Naive thymus-derived CD8-positive, alpha-beta T cell (primary cell): ENCODE measurements at regions not wholly inside any gene's neighbourhood (a gene's known extent, or its start where the extent isn't known, plus 50 kb on each side); places are given as distances from the start of the nearest gene placed in this dataset.
"Not testable (repeated sequence)": the region's sequence is repeated elsewhere in the genome, so short reads cannot be mapped to it uniquely, and the experiment has no call there.

ENCODE experiments used
- ATAC-seq, 2 donors: fragments of 150-1000 bp; cut with Tn5 transposase in 1 of 2; sonication (Bioruptor Pico), chemical (Tn5 transposase) in 1 of 2; 1 replicate in 1 of 2; 2 replicates in 1 of 2; pipeline ENCODE4 v1.10.0; 2021; ENCODE audit warnings: mild to moderate bottlenecking in 2 of 2, moderate library complexity in 2 of 2
- POLR2A ChIA-PET: fragments of 350-600 bp; sonication (Branson Sonifier 250); formaldehyde crosslinking; loops from one replicate; lab custom pipeline; 2021; ENCODE audit warnings: antibody characterized with exemption; lab: Charles Lee
- DNase-seq, 10 donors: peaks; one replicate each; pipeline versions ENCODE4 v3.0.0 to v3.0.0-alpha.2; 2020 to 2022
- H3K27ac Mint-ChIP-seq, 10 donors: one replicate each; pipeline ENCODE4 v1.8.0; 2020 to 2022; ENCODE audit warnings: mild to moderate bottlenecking in 10 of 10, mixed read lengths in 10 of 10, moderate library complexity in 4 of 10, inconsistent platforms in 1 of 10
- H3K27me3 Mint-ChIP-seq, 5 donors: one replicate each; pipeline ENCODE4 v1.8.0; 2021 to 2022; ENCODE audit warnings: mixed read lengths in 5 of 5
- H3K36me3 Mint-ChIP-seq, 3 donors: one replicate each; pipeline ENCODE4 v1.8.0; 2020 to 2022; ENCODE audit warnings: mixed read lengths in 3 of 3, mild to moderate bottlenecking in 2 of 3, inconsistent platforms in 1 of 3
- H3K4me1 Mint-ChIP-seq, 4 donors: one replicate each; pipeline ENCODE4 v1.8.0; 2021 to 2022; ENCODE audit warnings: mixed read lengths in 4 of 4
- H3K4me3 Mint-ChIP-seq, 10 donors: one replicate each; pipeline ENCODE4 v1.8.0; 2020 to 2022; ENCODE audit warnings: mild to moderate bottlenecking in 10 of 10, mixed read lengths in 10 of 10, moderate library complexity in 6 of 10, inconsistent platforms in 1 of 10
- H3K9me3 Mint-ChIP-seq, 9 donors: one replicate each; pipeline ENCODE4 v1.8.0; 2020 to 2022; ENCODE audit warnings: mixed read lengths in 9 of 9, mild to moderate bottlenecking in 3 of 9, inconsistent platforms in 1 of 9, moderate library complexity in 1 of 9

DNA sequence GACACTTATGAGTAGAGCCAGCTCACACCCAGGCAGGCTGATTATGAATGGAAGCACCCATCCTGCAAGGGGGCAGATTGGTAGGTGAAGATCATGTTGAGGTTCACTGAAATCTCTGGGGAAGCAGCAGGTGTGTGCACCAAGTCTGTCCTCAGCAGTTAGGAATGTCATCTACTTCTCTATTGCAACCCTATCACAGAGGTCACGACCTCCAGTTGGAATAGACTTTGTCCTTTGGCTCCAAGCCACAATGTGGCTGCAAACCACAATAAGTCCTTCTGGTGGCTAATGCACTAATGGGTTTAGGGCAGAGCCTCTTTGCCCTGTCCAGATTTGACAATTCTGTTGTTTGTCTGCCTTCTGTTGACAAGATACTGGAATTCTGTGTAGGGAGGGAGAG is 1056.7 kb downstream of the PCDH19 start:
- no peak for DNase-seq
- no peak overlapping the region for H3K27ac Mint-ChIP-seq
- ATAC-seq: no peak
- H3K9me3 Mint-ChIP-seq: peaks cover 0 to 13% (median 3%) of the 10 kb centered on the region in 9 donors
- H3K4me3 Mint-ChIP-seq: no peak overlapping the region
- POLR2A ChIA-PET: no interaction called here
- H3K27me3 Mint-ChIP-seq: no peaks in the 10 kb centered on the region
- peaks cover 0 to 2% (median 0%) of the 10 kb centered on the region in 3 donors for H3K36me3 Mint-ChIP-seq
- H3K4me1 Mint-ChIP-seq: no peaks in the 10 kb centered on the region

DNA sequence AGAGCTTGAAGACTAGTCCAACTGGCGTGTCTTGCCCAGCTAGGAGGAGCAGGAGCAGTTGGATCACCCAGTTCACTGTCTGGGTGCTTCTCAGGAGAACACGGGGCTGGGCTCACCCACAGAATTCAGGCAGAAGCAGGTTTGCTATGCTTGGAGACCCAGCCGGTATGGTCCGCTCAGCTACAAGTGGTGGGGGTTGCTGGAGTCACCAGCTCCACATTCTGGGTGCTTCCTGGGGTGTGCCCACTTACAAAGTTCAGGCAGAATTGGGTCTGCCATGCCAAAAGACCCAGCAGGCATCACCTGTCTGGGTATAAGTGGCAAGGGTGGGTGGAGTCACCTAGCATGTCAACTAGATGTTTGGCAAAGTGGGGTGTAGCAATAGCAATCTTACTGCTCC is 1061.8 kb downstream of the PCDH19 start:
- Mint-ChIP-seq H3K27ac (no peak overlapping the region), H3K4me3 (no peak overlapping the region), H3K9me3 (peaks cover 0 to 17% (median 4%) of the 10 kb centered on the region in 9 donors), H3K4me1 (no peaks in the 10 kb centered on the region), H3K27me3 (no peaks in the 10 kb centered on the region), H3K36me3 (peaks cover 0 to 2% (median 0%) of the 10 kb centered on the region in 3 donors)
- POLR2A ChIA-PET: no interaction called here
- no peak for ATAC-seq
- no peak for DNase-seq

DNA sequence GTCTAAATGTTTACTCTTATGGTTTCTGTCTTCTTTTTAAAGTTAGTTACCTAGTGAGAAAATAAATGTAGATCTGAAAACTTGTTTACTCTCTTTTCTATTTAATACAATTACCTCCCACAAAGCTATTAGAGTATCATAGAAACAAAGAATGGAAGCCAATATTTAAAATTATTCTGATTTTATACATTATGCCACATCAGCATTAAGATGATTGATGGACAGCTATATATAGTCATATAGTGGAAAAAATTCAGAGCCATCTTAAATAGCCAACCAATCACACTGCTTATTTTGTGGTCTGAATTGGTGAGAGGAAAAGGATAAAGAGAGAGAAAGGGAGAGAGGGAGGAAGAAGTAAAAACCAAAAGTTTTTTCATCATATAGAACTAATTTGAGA is 1101.8 kb downstream of the PCDH19 start:
- ATAC-seq: no peak
- Mint-ChIP-seq H3K27ac (no peak overlapping the region), H3K4me3 (no peak overlapping the region), H3K4me1 (no peaks in the 10 kb centered on the region), H3K27me3 (no peaks in the 10 kb centered on the region), H3K36me3 (no peaks in the 10 kb centered on the region), H3K9me3 (peaks cover 0 to 3% (median 0%) of the 10 kb centered on the region in 9 donors)
- DNase-seq: no peak
- POLR2A ChIA-PET: no interaction called here

DNA sequence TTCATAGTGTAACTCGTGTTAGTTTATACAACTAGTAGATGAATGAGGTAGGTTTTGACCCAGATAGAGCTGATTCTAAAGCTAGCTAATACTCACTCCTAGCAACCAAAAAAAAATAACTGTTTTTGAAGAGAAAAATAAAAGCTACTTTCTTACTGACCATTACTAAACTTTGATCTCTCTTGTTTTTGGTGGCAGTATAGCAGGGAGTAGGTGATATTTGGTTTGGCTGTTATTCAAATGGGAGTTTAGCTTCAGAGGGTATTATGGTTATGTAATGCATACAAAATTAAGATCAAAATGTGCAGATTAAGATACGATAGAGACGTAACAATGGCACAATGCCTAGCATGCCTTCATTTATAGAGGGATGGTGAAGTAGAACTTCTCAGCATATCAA is 1104.5 kb downstream of the PCDH19 start:
- Mint-ChIP-seq H3K4me3 (no peak overlapping the region), H3K27ac (no peak overlapping the region), H3K27me3 (no peaks in the 10 kb centered on the region), H3K4me1 (no peaks in the 10 kb centered on the region), H3K9me3 (peaks cover 0 to 3% (median 0%) of the 10 kb centered on the region in 9 donors), H3K36me3 (no peaks in the 10 kb centered on the region)
- no peak for ATAC-seq
- no peak for DNase-seq
- POLR2A ChIA-PET: no interaction called here

DNA sequence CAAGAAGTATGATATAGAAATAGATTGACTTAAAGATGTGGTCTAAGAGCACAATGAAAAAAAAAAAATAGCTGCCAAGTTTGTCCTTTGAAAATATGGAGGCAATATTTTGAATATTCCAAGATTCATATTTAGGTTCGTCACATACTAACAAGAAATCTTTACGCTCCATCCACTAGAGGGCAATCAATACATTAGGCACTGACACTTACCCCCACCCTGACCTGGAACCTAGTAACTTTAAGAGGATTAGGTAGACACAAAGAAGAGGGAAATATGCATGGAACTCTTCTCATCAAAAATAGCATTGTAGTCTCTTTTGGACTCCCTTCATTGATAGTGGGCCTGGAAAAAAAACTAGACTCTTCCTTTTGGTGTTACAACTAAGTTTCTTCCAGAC is 1108.1 kb downstream of the PCDH19 start:
- no peak for ATAC-seq
- POLR2A ChIA-PET: no interaction called here
- Mint-ChIP-seq H3K4me3 (no peak overlapping the region), H3K36me3 (no peaks in the 10 kb centered on the region), H3K27me3 (no peaks in the 10 kb centered on the region), H3K4me1 (no peaks in the 10 kb centered on the region), H3K27ac (no peak overlapping the region), H3K9me3 (peaks cover 0 to 3% (median 0%) of the 10 kb centered on the region in 9 donors)
- DNase-seq: no peak

DNA sequence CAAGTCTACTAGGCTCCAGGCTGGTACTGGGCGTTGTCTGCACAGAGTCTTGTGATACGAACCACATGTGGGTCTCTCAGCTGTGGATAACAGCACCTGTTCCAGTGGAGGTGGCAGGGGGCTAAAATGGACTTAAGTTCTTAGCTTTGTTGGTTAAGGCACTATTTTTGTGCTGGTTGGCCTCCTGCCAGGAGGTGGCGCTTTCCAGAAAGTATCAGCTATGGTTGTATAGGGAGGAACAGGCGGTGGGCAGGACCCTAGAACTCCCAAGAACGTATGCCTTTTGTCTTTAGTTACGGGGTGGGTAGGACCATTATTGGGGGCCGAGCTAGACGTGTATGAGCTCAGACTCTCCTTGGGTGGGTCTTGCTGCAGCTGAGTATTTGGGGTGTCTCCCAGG is 1138.4 kb downstream of the PCDH19 start:
- H3K27me3 Mint-ChIP-seq: no peaks in the 10 kb centered on the region
- DNase-seq: no peak
- H3K27ac Mint-ChIP-seq: no peak overlapping the region
- POLR2A ChIA-PET: no interaction called here
- H3K4me3 Mint-ChIP-seq: no peak overlapping the region
- no peaks in the 10 kb centered on the region for H3K36me3 Mint-ChIP-seq
- ATAC-seq: no peak
- H3K9me3 Mint-ChIP-seq: peaks cover 0 to 14% (median 5%) of the 10 kb centered on the region in 9 donors
- no peaks in the 10 kb centered on the region for H3K4me1 Mint-ChIP-seq

DNA sequence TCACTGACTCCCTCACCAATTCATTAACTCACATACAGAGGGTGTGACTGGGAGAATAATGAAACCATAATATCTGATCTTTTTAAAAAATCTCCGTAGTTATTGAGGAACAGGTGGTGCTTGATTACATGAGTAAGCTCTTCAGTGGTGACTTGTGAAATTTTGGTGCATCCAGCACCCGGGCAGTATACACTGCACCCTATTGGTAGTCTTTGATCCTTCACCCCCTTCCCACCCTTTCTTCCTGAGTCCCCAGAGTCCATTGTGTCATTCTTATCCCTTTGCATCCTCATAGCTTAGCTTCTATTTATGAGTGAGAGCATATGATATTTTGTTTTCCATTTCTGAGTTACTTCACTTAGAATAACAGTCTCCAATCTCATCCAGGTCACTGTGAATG is 1143.8 kb downstream of the PCDH19 start:
- no peak for ATAC-seq
- Mint-ChIP-seq H3K36me3 (no peaks in the 10 kb centered on the region), H3K9me3 (peaks cover 0 to 19% (median 5%) of the 10 kb centered on the region in 9 donors), H3K27me3 (no peaks in the 10 kb centered on the region), H3K4me3 (no peak overlapping the region), H3K4me1 (no peaks in the 10 kb centered on the region), H3K27ac (no peak overlapping the region)
- POLR2A ChIA-PET: no interaction called here
- no peak for DNase-seq

DNA sequence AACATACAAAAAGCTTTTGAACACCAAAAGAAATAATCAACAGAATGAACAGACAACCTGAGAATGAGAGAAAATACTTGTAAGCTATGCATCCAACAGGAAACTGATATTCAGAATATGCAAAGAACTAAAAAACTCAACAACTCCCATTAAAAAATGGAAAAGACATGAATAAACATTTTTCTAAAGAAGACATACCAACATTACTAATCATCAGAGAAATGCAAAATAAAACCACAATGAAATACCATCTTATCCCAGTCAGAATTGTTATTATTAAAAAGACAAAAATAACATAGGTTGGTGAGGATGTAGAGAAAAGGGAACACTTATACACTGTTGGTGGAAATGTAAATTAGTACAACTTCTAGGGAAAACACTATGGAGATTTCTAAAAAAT is 1161.9 kb downstream of the PCDH19 start:
- DNase-seq: no peak
- Mint-ChIP-seq H3K4me1 (no peaks in the 10 kb centered on the region), H3K4me3 (no peak overlapping the region), H3K9me3 (peaks cover 0 to 12% (median 0%) of the 10 kb centered on the region in 9 donors), H3K27me3 (no peaks in the 10 kb centered on the region), H3K27ac (no peak overlapping the region), H3K36me3 (no peaks in the 10 kb centered on the region)
- POLR2A ChIA-PET: no interaction called here
- ATAC-seq: no peak

DNA sequence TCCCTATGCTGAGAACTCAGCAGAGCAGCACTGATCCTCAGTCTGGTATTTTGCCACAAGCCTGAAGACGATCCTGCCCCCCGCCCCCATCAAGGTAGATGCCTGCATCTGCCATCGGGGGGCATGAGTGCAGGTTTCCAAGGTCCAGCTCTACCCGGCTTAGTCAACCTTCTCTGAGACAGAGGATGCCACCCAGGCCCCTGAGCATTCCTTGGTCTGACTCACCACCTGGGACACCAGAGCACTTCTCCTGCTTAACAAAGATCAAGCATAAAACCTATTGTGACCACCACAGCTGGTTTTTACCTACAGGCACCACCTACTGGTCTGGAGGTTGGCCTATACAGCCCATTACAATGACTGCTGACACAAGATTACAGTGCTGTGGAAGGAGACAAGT is 1168.1 kb downstream of the PCDH19 start:
- Mint-ChIP-seq H3K27ac (no peak overlapping the region), H3K4me1 (no peaks in the 10 kb centered on the region), H3K36me3 (no peaks in the 10 kb centered on the region), H3K27me3 (no peaks in the 10 kb centered on the region), H3K4me3 (no peak overlapping the region), H3K9me3 (peaks cover 0 to 23% (median 0%) of the 10 kb centered on the region in 9 donors)
- ATAC-seq (no peak), DNase-seq (no peak)
- POLR2A ChIA-PET: no interaction called here

DNA sequence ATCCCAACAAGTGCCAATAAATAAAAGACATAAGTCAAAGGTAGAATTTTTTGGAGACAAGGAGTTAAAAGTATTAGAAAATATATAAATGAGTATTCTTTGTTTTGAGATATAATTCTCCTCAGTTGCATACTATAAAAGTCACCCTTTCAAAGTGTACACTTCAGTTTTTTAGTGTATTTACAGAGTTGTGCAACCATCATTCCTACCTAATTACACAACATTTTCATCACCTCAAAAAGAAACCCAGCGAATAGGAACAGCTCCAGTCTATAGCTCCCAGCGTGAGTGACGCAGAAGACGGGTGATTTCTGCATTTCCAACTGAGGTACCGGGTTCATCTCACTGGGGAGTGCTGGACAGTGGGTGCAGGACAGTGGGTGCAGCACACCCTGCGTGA is 1175.7 kb downstream of the PCDH19 start:
- H3K4me1 Mint-ChIP-seq, H3K4me3 Mint-ChIP-seq, POLR2A ChIA-PET, H3K36me3 Mint-ChIP-seq, ATAC-seq, H3K27me3 Mint-ChIP-seq, H3K27ac Mint-ChIP-seq, DNase-seq: not testable (repeated sequence)
- H3K9me3 Mint-ChIP-seq: peaks cover 0 to 15% (median 0%) of the 10 kb centered on the region in 9 donors

DNA sequence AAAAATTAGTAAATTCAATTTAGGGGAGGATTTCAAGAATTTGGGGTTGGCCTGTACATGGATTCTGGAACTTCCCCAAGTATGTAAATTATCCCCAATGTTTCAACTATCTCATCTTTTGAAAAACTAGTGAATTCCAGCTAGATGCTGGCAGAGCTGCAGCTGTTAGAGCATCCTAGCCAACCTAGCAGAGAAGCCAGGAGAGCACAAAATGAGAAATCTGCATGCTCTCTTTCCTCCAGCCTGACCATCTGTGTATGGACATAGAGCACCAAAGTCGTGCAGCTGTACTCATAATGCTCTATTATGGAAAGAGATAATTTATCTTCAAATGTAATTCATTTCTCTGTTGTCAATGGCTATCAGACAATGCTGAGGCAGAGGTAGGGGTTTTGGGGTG is 1217.7 kb downstream of the PCDH19 start:
- H3K36me3 Mint-ChIP-seq: no peaks in the 10 kb centered on the region
- DNase-seq (no peak), ATAC-seq (no peak)
- no peaks in the 10 kb centered on the region for H3K27me3 Mint-ChIP-seq
- no peaks in the 10 kb centered on the region for H3K4me1 Mint-ChIP-seq
- H3K9me3 Mint-ChIP-seq: peaks cover 0 to 18% (median 1%) of the 10 kb centered on the region in 9 donors
- POLR2A ChIA-PET: no interaction called here
- H3K27ac Mint-ChIP-seq: no peak overlapping the region
- no peak overlapping the region for H3K4me3 Mint-ChIP-seq

DNA sequence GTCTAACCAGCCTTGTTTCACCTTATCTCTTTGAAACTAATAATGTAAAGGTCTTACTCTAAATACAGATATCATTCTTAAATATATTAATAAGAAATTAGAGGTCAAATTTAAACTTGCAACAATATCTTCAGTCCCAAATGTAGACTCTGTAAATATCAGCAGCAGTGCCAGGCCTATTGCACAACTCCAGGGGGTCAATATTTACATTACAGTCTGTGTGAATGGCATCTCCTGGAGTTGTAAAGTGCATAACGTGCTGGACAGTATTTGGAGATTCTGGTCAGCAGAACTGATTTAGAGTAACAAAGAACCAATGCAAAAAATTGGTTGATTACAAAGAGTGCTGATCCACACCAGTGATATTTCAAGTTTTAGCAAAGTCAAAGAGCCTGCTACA is 1225.9 kb downstream of the PCDH19 start:
- Mint-ChIP-seq H3K27ac (no peak overlapping the region), H3K27me3 (no peaks in the 10 kb centered on the region), H3K36me3 (no peaks in the 10 kb centered on the region), H3K4me1 (no peaks in the 10 kb centered on the region), H3K9me3 (peaks cover 0 to 9% (median 3%) of the 10 kb centered on the region in 9 donors), H3K4me3 (no peak overlapping the region)
- ATAC-seq: no peak
- POLR2A ChIA-PET: no interaction called here
- DNase-seq: no peak

DNA sequence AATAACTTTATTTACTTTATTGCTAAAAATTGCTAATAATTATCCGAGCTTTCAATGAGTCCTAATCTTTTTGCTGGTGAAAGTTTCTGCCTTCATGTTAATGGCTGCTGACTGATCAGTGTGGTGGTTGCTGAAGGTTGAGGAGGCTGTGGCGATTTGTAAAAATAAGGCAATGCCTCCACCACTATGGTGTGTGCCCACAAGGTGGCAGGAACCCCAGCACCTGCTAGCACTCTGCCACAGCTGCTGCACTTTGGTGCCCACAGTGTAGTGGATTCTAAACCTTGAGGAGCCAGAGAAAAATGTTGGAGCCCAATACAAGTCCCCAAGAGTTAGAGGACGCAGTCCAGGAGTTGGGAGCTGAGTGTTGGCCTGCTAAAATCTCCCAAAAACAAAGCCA is 1237.1 kb downstream of the PCDH19 start:
- ATAC-seq (no peak), DNase-seq (no peak)
- H3K27ac Mint-ChIP-seq: no peak overlapping the region
- POLR2A ChIA-PET: no interaction called here
- H3K4me1 Mint-ChIP-seq: no peaks in the 10 kb centered on the region
- H3K4me3 Mint-ChIP-seq: no peak overlapping the region
- no peaks in the 10 kb centered on the region for H3K36me3 Mint-ChIP-seq
- H3K9me3 Mint-ChIP-seq: peaks cover 0 to 16% (median 0%) of the 10 kb centered on the region in 9 donors
- no peaks in the 10 kb centered on the region for H3K27me3 Mint-ChIP-seq

DNA sequence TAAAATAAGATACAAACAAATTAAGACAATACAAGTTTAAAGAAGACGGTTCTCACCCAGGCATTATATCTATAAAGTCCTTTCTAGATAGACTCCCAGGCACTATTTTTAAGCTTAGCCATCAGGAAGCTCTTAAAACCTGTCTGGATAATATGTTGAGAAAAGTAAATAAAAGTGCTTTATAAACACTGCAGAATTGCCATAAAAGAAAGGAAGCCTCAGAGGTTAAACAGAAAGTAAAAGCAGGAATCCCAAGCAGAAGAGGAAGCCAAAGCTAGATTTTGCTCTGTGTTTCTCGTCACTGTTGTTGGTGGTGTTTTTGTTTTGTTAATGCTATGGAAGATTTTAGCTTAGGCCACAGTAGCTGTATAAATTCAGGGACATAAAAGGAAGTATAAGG is 1267.3 kb downstream of the PCDH19 start:
- H3K4me3 Mint-ChIP-seq: no peak overlapping the region
- H3K4me1 Mint-ChIP-seq: no peaks in the 10 kb centered on the region
- H3K36me3 Mint-ChIP-seq: peaks cover 0 to 9% (median 0%) of the 10 kb centered on the region in 3 donors
- POLR2A ChIA-PET: no interaction called here
- peaks cover 0 to 21% (median 3%) of the 10 kb centered on the region in 9 donors for H3K9me3 Mint-ChIP-seq
- no peak for ATAC-seq
- DNase-seq: no peak
- H3K27me3 Mint-ChIP-seq: no peaks in the 10 kb centered on the region
- no peak overlapping the region for H3K27ac Mint-ChIP-seq
